OCI-LY1 (cell line): ENCODE measurements at regions not wholly inside any gene's neighbourhood (a gene's known extent, or its start where the extent isn't known, plus 50 kb on each side); places are given as distances from the start of the nearest gene placed in this dataset.

Experiments used
- H2AFZ ChIP-seq: fragments of 200-600 bp; sonication (generic), shearing (Covaris generic); 2 replicates; pipeline ENCODE4 v1.6.0; 2014; ENCODE audit warnings: antibody characterized with exemption, mild to moderate bottlenecking, low read length
- H3F3A ChIP-seq: fragments of 200-600 bp; sonication (generic), shearing (Covaris generic); 2 replicates; pipeline ENCODE4 v1.6.0; 2014; ENCODE audit warnings: mild to moderate bottlenecking, antibody characterized with exemption, low read length, moderate library complexity; ENCODE audit not compliant: insufficient read depth
- H3K27ac ChIP-seq: fragments of 200-600 bp; sonication (generic); 2 replicates; pipeline ENCODE4 v1.5.1; 2014; ENCODE audit warnings: low read length, mixed run types, mild to moderate bottlenecking, low read depth; ENCODE audit not compliant: poor library complexity, severe bottlenecking
- H3K27me3 ChIP-seq: fragments of 200-600 bp; sonication (generic); 2 replicates; pipeline ENCODE4 v1.6.0; 2014; ENCODE audit warnings: antibody characterized with exemption, mild to moderate bottlenecking, low read length, moderate library complexity; ENCODE audit not compliant: insufficient read depth
- H3K36me3 ChIP-seq: fragments of 200-600 bp; sonication (generic); 2 replicates; pipeline ENCODE4 v1.6.1; 2014; ENCODE audit warnings: mild to moderate bottlenecking, antibody characterized with exemption, low read length, moderate library complexity, mixed read lengths; ENCODE audit not compliant: insufficient read depth
- H3K4me1 ChIP-seq: fragments of 200-600 bp; sonication (generic); 2 replicates; pipeline ENCODE4 v1.5.1; 2014; ENCODE audit warnings: mild to moderate bottlenecking, low read length, moderate library complexity; ENCODE audit not compliant: insufficient read depth, severe bottlenecking
- H3K4me2 ChIP-seq: fragments of 200-600 bp; sonication (generic), shearing (Covaris generic); 2 replicates; pipeline ENCODE4 v1.6.1; 2014; ENCODE audit warnings: low read length
- H3K4me3 ChIP-seq: fragments of 200-600 bp; sonication (generic); 2 replicates; pipeline ENCODE4 v1.5.1; 2014; ENCODE audit warnings: low read length, low read depth, mild to moderate bottlenecking, mixed read lengths; ENCODE audit not compliant: poor library complexity, severe bottlenecking
- H3K79me2 ChIP-seq: fragments of 200-600 bp; shearing (Covaris generic); 2 replicates; pipeline ENCODE4 v1.6.1; 2016; ENCODE audit warnings: mixed run types, low read length, mixed read lengths; ENCODE audit not compliant: insufficient read depth
- H3K9ac ChIP-seq: fragments of 200-600 bp; sonication (generic), shearing (Covaris generic); 2 replicates; pipeline ENCODE4 v1.6.1; 2014; ENCODE audit warnings: mild to moderate bottlenecking, low read length, mixed read lengths
- H3K9me2 ChIP-seq: fragments of 200-600 bp; sonication (generic), shearing (Covaris generic); 2 replicates; pipeline ENCODE4 v1.6.1; 2014; ENCODE audit warnings: low read depth, mild to moderate bottlenecking, low read length, mixed read lengths
- H3K9me3 ChIP-seq: fragments of 200-600 bp; shearing (Covaris generic); 2 replicates; pipeline ENCODE4 v1.6.1; 2014; ENCODE audit warnings: low read length, mixed read lengths
- H4K20me1 ChIP-seq: fragments of 200-600 bp; sonication (generic), shearing (Covaris generic); 2 replicates; pipeline ENCODE4 v1.6.0; 2016; ENCODE audit warnings: mild to moderate bottlenecking, low read length; ENCODE audit not compliant: insufficient read depth
- CTCF ChIP-seq: fragments of 200-600 bp; sonication (generic), shearing (Covaris generic); IDR thresholded peaks from 2 replicates; pipeline ENCODE4 v1.5.1; 2017; ENCODE audit warnings: mild to moderate bottlenecking, antibody characterized with exemption, low read length, moderate library complexity, mixed read lengths
- EZH2 ChIP-seq: fragments of 200-600 bp; sonication (generic), shearing (Covaris generic); IDR thresholded peaks from 2 replicates; pipeline ENCODE4 v1.8.0; 2017; ENCODE audit warnings: borderline replicate concordance, mixed run types, mild to moderate bottlenecking, antibody characterized with exemption, low read length, moderate library complexity, mixed read lengths

GRCh38 chr2:20140321-20141055, 84.4 kb downstream of the SDC1 start:
- TF ChIP-seq EZH2 (no peak), CTCF (no peak)
- Histone ChIP-seq H3K4me1 (no peaks in the 10 kb centered on the region), H3F3A (no peaks in the 10 kb centered on the region), H3K4me2 (no peak overlapping the region), H3K9ac (no peak overlapping the region), H3K4me3 (no peak overlapping the region), H3K36me3 (no peaks in the 10 kb centered on the region), H3K9me3 (no peaks in the 10 kb centered on the region), H3K27me3 (peaks cover 3% of the 10 kb centered on the region; the same call in 1 of the 2 replicates), H4K20me1 (no peaks in the 10 kb centered on the region), H2AFZ (no peak overlapping the region), H3K9me2 (no peaks in the 10 kb centered on the region), H3K27ac (no peak overlapping the region), H3K79me2 (no peaks in the 10 kb centered on the region)

- TF ChIP-seq CTCF (no peak), EZH2 (no peak)
- no peaks in the 10 kb centered on the region for H4K20me1 ChIP-seq
- no peak overlapping the region for H3K9ac ChIP-seq
- H3K4me1 ChIP-seq: no peaks in the 10 kb centered on the region
- H3K27ac ChIP-seq: no peak overlapping the region
- H3K79me2 ChIP-seq: no peaks in the 10 kb centered on the region
- H3K36me3 ChIP-seq: no peaks in the 10 kb centered on the region
- no peaks in the 10 kb centered on the region for H3K9me3 ChIP-seq
- no peaks in the 10 kb centered on the region for H3K9me2 ChIP-seq
- H3K4me2 ChIP-seq: no peak overlapping the region
- H3F3A ChIP-seq: no peaks in the 10 kb centered on the region
- peaks cover 3% of the 10 kb centered on the region; the same call in 1 of the 2 replicates for H3K27me3 ChIP-seq
- H3K4me3 ChIP-seq: no peak overlapping the region
- no peak overlapping the region for H2AFZ ChIP-seq
Observed at GRCh38 chr2:20139407-20140172, 85.3 kb downstream of the SDC1 start.

- TF ChIP-seq EZH2: no peak
- no peak for TF ChIP-seq CTCF
- H3K27me3 ChIP-seq: peaks cover 3% of the 10 kb centered on the region; the same call in 1 of the 2 replicates
- H3K4me3 ChIP-seq: no peak overlapping the region
- H3K27ac ChIP-seq: no peak overlapping the region
- H3K4me2 ChIP-seq: no peak overlapping the region
- no peaks in the 10 kb centered on the region for H3K36me3 ChIP-seq
- no peaks in the 10 kb centered on the region for H3F3A ChIP-seq
- H3K79me2 ChIP-seq: no peaks in the 10 kb centered on the region
- no peaks in the 10 kb centered on the region for H3K9me2 ChIP-seq
- no peaks in the 10 kb centered on the region for H4K20me1 ChIP-seq
- H3K4me1 ChIP-seq: no peaks in the 10 kb centered on the region
- no peaks in the 10 kb centered on the region for H3K9me3 ChIP-seq
- H3K9ac ChIP-seq: no peak overlapping the region
- H2AFZ ChIP-seq: no peak overlapping the region
Observed at GRCh38 chr2:20138696-20139095, 86.2 kb downstream of the SDC1 start.
